Ascending aorta (tissue), 2 donors: ENCODE measurements at regions not wholly inside any gene's neighbourhood (a gene's known extent, or its start where the extent isn't known, plus 50 kb on each side); places are given as distances from the start of the nearest gene placed in this dataset.
"Not testable (repeated sequence)": the region's sequence is repeated elsewhere in the genome, so short reads cannot be mapped to it uniquely, and the experiment has no call there.

Experiments used
- DNase-seq, 2 donors: peaks; one replicate each; pipeline ENCODE4 v3.0.0-alpha.2; 2019; ENCODE audit warnings: low spot score in 2 of 2
- H3K27ac ChIP-seq, 2 donors: fragments of 200-600 bp; sonication (generic); one replicate each; pipeline ENCODE4 v1.5.1; 2016 to 2017; ENCODE audit warnings: mild to moderate bottlenecking in 1 of 2
- H3K27me3 ChIP-seq: fragments of 200-600 bp; sonication (generic); one replicate; pipeline ENCODE4 v1.5.1; 2017
- H3K36me3 ChIP-seq, 2 donors: fragments of 200-600 bp; sonication (generic); one replicate each; pipeline ENCODE4 v1.5.1; 2016
- H3K4me1 ChIP-seq, 2 donors: fragments of 200-600 bp; sonication (generic); one replicate each; pipeline ENCODE4 v1.5.1; 2016 to 2017; ENCODE audit warnings: mild to moderate bottlenecking in 1 of 2
- H3K4me3 ChIP-seq, 2 donors: fragments of 200-600 bp; sonication (generic); one replicate each; pipeline ENCODE4 v1.5.1; 2016 to 2017; ENCODE audit warnings: mild to moderate bottlenecking in 1 of 2
- H3K9me3 ChIP-seq, 2 donors: fragments of 200-600 bp; sonication (generic); one replicate each; pipeline ENCODE4 v1.5.1; 2016
- intact Hi-C: fragments of 100-400 bp; cut with DNase I; formaldehyde crosslinking; loops from one replicate; pipeline ENCODE4 v1.15.1; 2023
- TF ChIP-seq, protein P1 (sequence below), 3 experiments: fragments of 200-600 bp in 2 of 3; fragments of 450-650 bp in 1 of 3; sonication (generic) in 2 of 3; IDR thresholded peaks; one replicate each; pipeline ENCODE4 v1.5.1; 2016 to 2019; ENCODE audit warnings: antibody characterized with exemption in 3 of 3, mild to moderate bottlenecking in 1 of 3, moderate library complexity in 1 of 3

DNA sequence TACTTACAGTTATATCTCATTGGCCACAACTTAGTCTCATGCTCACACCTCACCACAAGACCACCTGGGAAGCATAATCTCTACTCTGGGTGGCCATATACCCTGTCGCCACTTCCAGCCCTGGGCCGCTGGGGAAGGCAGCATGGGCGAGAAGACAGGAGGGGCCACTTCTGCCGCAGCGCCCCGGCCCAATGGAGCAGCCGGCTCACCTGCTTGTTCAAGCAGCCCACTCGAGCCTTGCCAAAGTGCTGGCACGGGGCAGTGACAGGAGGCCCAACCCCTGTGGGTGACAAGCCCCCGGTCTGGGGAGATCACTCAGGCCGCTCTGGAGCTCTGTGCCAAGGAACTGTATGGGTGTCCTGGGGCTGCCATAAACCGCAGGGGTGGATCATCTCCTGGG lies 203.4 kb downstream of the CCT8L2 start:
- intact Hi-C loops, H3K4me1 ChIP-seq, H3K27me3 ChIP-seq, DNase-seq, H3K27ac ChIP-seq, H3K9me3 ChIP-seq, H3K4me3 ChIP-seq, H3K36me3 ChIP-seq: not testable (repeated sequence)

DNA sequence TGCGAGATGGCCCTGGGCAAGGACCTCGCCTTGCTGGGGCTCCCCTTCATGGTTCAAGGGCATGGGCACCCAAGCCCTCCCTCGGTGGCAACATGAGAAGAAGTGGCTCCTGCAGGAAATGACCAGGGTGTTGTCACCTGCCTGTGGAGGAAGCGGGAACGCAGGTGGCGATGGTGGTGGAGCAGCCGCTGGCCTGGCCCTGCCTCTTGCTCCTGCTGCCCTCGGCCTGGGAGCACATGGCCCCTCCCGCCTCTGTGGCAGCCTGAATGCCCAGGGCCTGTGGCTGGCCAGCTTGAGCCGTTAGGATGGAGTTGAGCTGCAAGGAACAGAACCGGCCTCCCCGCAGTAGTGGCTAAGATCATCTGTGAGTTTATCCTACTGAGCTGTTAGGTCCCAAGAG lies 204.0 kb downstream of the CCT8L2 start:
- DNase-seq, H3K4me1 ChIP-seq, H3K4me3 ChIP-seq, H3K27ac ChIP-seq, H3K27me3 ChIP-seq, H3K9me3 ChIP-seq, intact Hi-C loops, H3K36me3 ChIP-seq: not testable (repeated sequence)

DNA sequence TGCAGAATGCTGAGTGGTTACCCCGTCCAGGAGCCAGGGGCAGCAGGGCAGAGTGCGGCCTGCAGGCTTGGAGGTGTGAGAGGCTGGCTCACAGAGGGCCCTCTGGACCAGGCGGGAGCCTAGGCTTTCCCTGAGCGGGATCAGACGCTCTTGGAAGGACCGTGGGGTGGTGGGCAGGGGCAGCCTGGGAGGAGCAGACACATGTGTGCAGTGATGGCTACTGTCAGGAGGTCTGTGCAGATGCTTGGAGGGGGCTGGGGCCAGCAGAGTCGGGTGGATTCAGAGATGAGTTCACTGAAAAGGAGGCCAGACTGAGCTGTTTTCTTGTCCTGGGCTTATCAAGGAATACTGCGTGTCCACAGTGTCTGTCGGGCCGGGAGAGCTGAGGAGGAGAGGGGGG lies 204.5 kb downstream of the CCT8L2 start:
- H3K27ac ChIP-seq, H3K4me3 ChIP-seq, intact Hi-C loops, H3K36me3 ChIP-seq, H3K4me1 ChIP-seq, H3K9me3 ChIP-seq, H3K27me3 ChIP-seq, DNase-seq: not testable (repeated sequence)

DNA sequence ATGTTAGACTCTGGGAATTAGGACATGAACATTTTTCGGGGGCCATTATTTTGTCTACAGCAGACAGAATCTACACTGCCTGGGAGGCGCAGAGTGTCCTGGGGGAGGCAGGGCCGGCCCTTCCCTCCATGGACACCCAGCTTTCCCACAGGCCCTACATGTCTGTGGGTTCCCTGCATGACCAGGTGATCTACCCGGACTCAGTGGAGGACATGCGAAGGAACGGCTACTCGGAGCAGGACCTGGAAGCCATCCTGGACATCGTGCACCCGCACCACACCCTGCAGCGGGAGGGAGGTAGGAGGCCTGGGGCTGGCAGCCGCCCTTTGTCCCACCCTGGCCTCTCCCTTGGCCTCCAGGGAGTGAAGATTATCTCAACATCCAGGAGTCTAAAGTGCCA lies 205.1 kb downstream of the CCT8L2 start:
- H3K4me3 ChIP-seq, H3K36me3 ChIP-seq, H3K27me3 ChIP-seq, intact Hi-C loops, H3K27ac ChIP-seq, DNase-seq, H3K4me1 ChIP-seq, H3K9me3 ChIP-seq: not testable (repeated sequence)

DNA sequence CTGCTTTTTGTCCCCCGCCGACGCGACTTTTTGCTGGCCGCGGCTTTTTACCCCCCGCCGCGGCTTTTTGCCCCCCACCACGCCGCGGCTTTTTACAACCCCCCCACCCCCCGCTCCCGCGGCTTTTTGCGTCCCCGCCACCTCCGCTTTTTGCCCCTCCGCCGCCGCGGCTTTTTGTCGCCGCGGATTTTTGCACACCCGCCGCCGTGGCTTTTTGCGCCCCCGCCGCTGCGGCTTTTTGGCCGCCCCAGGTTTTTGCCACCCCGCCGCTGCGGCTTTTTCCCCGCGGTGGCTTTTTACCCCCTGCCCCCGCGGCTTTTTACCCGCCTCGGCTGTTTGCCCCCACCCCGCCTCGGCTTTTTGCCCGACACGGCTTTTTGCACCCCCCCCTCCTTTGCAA lies 205.5 kb downstream of the CCT8L2 start:
- TF ChIP-seq, protein P1, sequence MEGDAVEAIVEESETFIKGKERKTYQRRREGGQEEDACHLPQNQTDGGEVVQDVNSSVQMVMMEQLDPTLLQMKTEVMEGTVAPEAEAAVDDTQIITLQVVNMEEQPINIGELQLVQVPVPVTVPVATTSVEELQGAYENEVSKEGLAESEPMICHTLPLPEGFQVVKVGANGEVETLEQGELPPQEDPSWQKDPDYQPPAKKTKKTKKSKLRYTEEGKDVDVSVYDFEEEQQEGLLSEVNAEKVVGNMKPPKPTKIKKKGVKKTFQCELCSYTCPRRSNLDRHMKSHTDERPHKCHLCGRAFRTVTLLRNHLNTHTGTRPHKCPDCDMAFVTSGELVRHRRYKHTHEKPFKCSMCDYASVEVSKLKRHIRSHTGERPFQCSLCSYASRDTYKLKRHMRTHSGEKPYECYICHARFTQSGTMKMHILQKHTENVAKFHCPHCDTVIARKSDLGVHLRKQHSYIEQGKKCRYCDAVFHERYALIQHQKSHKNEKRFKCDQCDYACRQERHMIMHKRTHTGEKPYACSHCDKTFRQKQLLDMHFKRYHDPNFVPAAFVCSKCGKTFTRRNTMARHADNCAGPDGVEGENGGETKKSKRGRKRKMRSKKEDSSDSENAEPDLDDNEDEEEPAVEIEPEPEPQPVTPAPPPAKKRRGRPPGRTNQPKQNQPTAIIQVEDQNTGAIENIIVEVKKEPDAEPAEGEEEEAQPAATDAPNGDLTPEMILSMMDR (IDR thresholded peaks at IDR 0.05): no peak
- no peak overlapping the region for H3K4me3 ChIP-seq
- no peaks in the 10 kb centered on the region for H3K27me3 ChIP-seq
- H3K27ac ChIP-seq: no peak overlapping the region
- intact Hi-C loops: no loop called here
- H3K36me3 ChIP-seq: no peaks in the 10 kb centered on the region
- no peaks in the 10 kb centered on the region for H3K4me1 ChIP-seq
- H3K9me3 ChIP-seq: no peaks in the 10 kb centered on the region
- no peak for DNase-seq

DNA sequence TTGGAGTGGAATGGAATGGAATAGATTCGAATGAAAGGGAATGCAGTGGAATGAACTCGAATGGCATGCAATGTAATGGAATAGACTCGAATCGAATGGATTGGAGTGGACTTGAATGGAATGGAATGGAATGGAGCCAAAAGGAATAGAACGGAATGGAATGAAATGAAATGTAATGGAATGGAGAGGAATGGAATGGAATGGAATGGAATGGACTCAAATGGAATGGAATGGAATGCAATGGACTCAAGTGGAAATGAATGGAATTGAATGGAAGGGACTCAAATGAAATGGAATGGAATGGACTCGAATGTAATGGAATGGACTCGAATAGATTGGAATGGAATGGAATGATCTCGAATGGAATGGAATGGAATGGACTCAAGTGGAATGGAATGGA lies 231.3 kb downstream of the CCT8L2 start:
- H3K9me3 ChIP-seq, H3K27me3 ChIP-seq, H3K4me1 ChIP-seq, DNase-seq, H3K36me3 ChIP-seq, H3K27ac ChIP-seq, intact Hi-C loops, H3K4me3 ChIP-seq: not testable (repeated sequence)

DNA sequence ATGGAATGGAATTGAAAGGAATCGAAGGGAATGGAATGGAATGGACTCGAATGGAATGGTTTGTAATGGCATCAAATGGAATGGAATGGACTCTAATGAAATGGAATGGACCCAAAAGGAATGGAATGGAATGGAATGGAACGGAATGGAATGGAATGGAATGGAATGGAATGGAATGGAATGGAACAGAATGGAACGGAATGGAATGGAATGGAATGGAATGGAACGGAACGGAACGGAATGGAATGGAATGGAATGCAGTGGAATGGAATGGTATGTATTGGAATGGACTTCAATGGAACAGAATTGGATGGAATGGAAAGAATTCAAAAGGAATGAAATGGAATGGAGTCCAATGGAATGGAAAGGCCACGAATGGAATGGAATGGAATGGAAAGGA lies 240.0 kb downstream of the CCT8L2 start:
- H3K4me1 ChIP-seq, H3K4me3 ChIP-seq, H3K27ac ChIP-seq, DNase-seq, H3K36me3 ChIP-seq, intact Hi-C loops, H3K27me3 ChIP-seq, H3K9me3 ChIP-seq: not testable (repeated sequence)

DNA sequence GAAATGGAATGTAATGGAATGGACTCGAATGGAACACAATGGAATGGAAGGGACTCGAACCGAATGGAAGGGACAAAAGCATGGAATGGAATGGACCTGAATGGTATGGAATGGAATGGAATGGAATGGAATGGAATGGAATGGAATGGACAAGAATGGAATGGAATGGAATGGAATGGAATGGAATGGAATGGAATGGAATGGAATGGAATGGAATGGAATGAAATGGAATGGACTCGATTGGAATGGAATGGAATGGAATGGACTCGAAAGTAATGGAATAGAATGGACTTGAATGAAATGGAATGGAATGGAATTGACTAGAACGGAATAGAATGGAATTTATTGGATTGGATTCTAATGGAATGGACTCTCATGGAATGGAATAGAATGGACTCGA lies 245.5 kb downstream of the CCT8L2 start:
- H3K9me3 ChIP-seq, H3K4me1 ChIP-seq, H3K27ac ChIP-seq, H3K4me3 ChIP-seq, DNase-seq, intact Hi-C loops, H3K36me3 ChIP-seq, H3K27me3 ChIP-seq: not testable (repeated sequence)

DNA sequence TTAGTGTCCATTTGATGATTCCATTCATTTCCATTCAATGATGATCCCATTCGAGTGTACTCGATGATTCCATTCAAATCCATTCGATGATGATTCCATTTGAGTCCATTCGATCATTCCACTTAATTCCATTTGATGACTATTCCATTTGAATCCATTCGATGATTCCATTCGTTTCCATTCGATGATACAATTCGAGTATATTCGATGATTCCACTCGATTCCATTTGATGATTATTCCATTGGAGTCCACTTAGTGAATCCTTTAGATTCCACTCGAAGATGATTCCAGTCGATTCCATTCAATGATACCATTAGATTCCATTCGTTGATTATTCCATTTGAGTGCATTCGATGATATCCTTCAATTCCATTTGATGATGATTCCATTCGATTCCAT lies 277.0 kb downstream of the CCT8L2 start:
- H3K27ac ChIP-seq, H3K36me3 ChIP-seq, DNase-seq, H3K27me3 ChIP-seq, H3K4me3 ChIP-seq, intact Hi-C loops, H3K9me3 ChIP-seq, H3K4me1 ChIP-seq: not testable (repeated sequence)
